Erythroblast (primary cell): ENCODE measurements at regions not wholly inside any gene's neighbourhood (a gene's known extent, or its start where the extent isn't known, plus 50 kb on each side); places are given as distances from the start of the nearest gene placed in this dataset.

ENCODE experiments used
- GATA1 ChIP-seq: IDR thresholded peaks from 2 replicates; pipeline ENCODE4 v1.6.1; 2011; ENCODE audit warnings: low read depth, mild to moderate bottlenecking, control low read depth, low read length, moderate library complexity
- POLR2A ChIP-seq: IDR thresholded peaks from 2 replicates; pipeline ENCODE4 v1.6.1; 2011; ENCODE audit warnings: mild to moderate bottlenecking, low read length

- TF ChIP-seq POLR2A (no peak), GATA1 (no peak)
Observed at GRCh38 chr7:155950898-155951553, 138.8 kb upstream of the SHH start.
